ENCODE measurements at regions not wholly inside any gene's neighbourhood (a gene's known extent, or its start where the extent isn't known, plus 50 kb on each side); places are given as distances from the start of the nearest gene placed in this dataset.
"Not testable (repeated sequence)": the region's sequence is repeated elsewhere in the genome, so short reads cannot be mapped to it uniquely, and the experiment has no call there.

DNA sequence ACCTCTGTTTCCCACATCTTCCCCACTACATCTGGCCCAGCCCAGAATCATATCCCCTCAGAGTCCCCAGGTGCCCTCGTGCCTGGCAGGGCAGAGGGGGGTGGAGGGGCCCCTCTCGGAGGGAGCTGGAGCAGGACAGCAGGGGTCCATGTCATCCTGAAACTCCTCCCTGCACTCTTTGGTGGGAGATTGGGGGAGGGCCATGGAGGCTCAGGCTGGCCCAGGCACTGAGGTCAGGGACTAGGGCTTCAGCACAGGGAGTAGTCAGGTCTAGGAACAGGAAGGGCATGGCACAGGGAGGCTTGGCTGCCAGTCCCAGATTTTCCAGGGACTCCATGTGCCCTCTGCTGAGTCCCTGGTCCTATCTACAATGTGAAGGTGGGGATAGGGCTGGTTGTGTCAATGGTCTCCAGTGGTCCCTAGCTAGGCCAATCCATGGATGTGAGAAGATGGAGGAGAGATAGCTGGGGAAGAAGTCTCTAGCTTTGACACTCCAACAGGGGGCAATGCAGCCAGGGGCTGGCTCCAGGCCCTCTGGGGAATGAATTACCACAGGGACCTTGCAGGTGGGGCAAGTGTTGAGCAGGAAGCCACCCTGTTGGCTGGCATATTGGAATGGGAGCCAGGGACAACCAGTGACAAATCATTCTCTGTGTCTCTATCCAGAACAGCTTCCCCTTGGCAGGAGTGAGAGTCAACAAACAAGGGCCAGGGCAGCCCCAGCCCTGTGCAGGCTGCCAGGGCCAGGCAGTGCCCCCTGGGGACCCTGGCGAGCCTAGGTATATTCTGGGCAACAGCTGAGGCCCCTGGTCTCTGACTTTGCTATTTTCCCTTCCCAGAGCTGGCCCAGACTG is 154.4 kb downstream of the EFNB1 start:
- Histone ChIP-seq H3K4me3 (no peak overlapping the region), H4K20me1 (no peaks in the 10 kb centered on the region), H3K27me3 (peaks cover 81% of the 10 kb centered on the region), H3K9ac (no peak overlapping the region), H3K36me3 (no peaks in the 10 kb centered on the region), H3K27ac (no peak overlapping the region), H3K4me1 (peaks cover 9% of the 10 kb centered on the region), H3K4me2 (peak overlapping the region; percentile 31), H3K9me3 (no peaks in the 10 kb centered on the region)
- no peak for TF ChIP-seq Cebpa-rat (IDR thresholded peaks at IDR 0.05)

- Histone ChIP-seq H4K20me1 (no peaks in the 10 kb centered on the region), H3K27ac (no peak overlapping the region), H3K9ac (no peak overlapping the region), H3K4me1 (peaks cover 9% of the 10 kb centered on the region), H3K9me3 (no peaks in the 10 kb centered on the region), H3K36me3 (no peaks in the 10 kb centered on the region), H3K4me2 (no peak overlapping the region), H3K4me3 (no peak overlapping the region), H3K27me3 (peaks cover 80% of the 10 kb centered on the region)
- TF ChIP-seq Cebpa-rat (IDR thresholded peaks at IDR 0.05), result no peak
Observed at GRCh38 chrX:68982476-68982875, 153.7 kb downstream of the EFNB1 start.

DNA sequence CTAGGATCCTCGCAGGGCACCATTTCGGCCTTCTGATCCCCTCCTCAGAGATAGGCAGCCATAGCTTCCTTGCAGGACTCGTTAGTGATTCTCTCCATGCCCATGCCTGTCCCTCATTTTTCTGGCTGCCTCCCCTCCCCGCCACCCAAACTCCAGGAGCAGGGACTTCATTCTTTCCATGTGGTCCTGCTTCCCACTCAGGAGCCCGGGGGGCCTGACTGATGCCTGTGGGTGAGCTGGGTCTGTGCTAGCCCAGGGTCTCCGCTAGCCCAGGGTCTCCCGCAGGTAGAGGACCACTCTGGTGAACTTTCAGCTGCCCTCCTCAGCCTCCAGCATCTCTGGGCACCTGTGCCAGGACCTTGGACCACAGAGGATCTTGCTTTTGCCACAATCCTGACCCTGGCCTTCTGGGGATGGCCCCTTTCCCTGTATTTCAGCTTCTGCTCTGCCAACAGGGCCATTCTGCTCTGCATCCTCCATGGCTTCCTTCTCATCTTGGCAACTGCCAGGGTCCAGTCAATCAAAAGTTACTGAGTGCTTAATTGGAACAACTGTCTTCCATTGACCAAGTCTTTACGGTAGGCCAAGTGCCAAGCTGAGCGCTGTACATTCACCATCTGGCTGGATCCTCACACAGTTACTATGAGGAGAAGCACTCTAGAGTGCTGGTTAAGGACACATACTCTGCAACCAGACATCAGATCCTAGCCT is 152.2 kb downstream of the EFNB1 start:
- peaks cover 9% of the 10 kb centered on the region for H3K4me1 ChIP-seq
- H3K4me2 ChIP-seq, result no peak overlapping the region
- H3K4me3 ChIP-seq, result no peak overlapping the region
- no peaks in the 10 kb centered on the region for H3K36me3 ChIP-seq
- no peak overlapping the region for H3K27ac ChIP-seq
- H3K9me3 ChIP-seq, result peaks cover 2% of the 10 kb centered on the region; the same call in 1 of the 2 replicates
- TF ChIP-seq Cebpa-rat (IDR thresholded peaks at IDR 0.05), result no peak
- no peak overlapping the region for H3K9ac ChIP-seq
- peaks cover 78% of the 10 kb centered on the region for H3K27me3 ChIP-seq
- H4K20me1 ChIP-seq, result no peaks in the 10 kb centered on the region

DNA sequence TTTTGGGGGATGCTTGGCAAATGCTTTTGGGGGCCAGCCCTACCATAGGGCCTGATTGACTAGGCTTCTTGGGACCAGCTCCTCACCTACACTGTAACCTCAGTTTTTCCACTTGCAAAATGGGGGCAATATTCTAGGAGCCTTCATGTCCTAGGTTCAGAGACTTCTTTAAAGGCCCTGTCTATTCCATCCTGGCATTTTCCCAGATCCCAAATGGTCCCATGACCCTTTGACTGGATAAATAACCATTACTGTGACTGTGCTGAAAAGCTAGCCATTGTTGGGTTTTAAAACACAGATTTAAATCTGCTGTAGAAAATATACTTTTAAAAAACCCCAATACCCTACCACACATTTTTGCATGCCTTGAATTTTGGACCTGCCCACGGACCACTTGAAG is 149.8 kb downstream of the EFNB1 start:
- Histone ChIP-seq H3K27me3 (peaks cover 68% of the 10 kb centered on the region), H3K9ac (no peak overlapping the region), H3K36me3 (no peaks in the 10 kb centered on the region), H4K20me1 (no peaks in the 10 kb centered on the region), H3K4me3 (no peak overlapping the region), H3K4me2 (no peak overlapping the region), H3K4me1 (peaks cover 4% of the 10 kb centered on the region), H3K27ac (no peak overlapping the region), H3K9me3 (peaks cover 10% of the 10 kb centered on the region)
- TF ChIP-seq Cebpa-rat (IDR thresholded peaks at IDR 0.05), result no peak

- H4K20me1 ChIP-seq, result no peaks in the 10 kb centered on the region
- no peak overlapping the region for H3K27ac ChIP-seq
- H3K4me1 ChIP-seq, result peaks cover under 1% of the 10 kb centered on the region; the same call in 1 of the 2 replicates
- H3K27me3 ChIP-seq, result peaks cover 67% of the 10 kb centered on the region
- TF ChIP-seq Cebpa-rat (IDR thresholded peaks at IDR 0.05), result no peak
- H3K9me3 ChIP-seq, result peaks cover 13% of the 10 kb centered on the region
- H3K9ac ChIP-seq, result no peak overlapping the region
- H3K36me3 ChIP-seq, result no peaks in the 10 kb centered on the region
- no peak overlapping the region for H3K4me3 ChIP-seq
- H3K4me2 ChIP-seq, result no peak overlapping the region
Observed at GRCh38 chrX:68978255-68978654, 149.4 kb downstream of the EFNB1 start.

DNA sequence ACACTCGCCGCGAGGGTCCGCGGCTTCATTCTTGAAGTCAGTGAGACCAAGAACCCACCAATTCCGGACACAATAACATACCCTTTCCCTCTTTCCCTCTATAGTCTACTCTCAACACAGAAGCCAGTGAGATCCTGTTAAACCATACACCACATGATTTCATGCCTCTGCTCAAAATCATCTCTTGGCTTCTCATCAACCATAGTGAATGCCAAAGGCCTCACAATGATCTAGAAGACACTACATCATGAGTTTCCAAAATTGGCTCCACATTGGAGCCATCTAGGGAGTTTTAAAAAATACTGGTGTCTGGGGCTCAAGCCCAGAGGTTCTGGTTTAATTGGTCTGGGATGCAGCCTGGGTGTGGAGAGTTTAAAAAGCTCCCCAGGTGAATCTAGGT is 124.5 kb downstream of the EFNB1 start:
- no peak for TF ChIP-seq Cebpa-rat (IDR thresholded peaks at IDR 0.05)
- Histone ChIP-seq H3K36me3 (no peaks in the 10 kb centered on the region), H3K4me3 (no peak overlapping the region), H3K9me3 (peaks cover 22% of the 10 kb centered on the region), H3K9ac (no peak overlapping the region), H3K27me3 (peaks cover 53% of the 10 kb centered on the region), H4K20me1 (no peaks in the 10 kb centered on the region), H3K4me1 (no peaks in the 10 kb centered on the region), H3K27ac (no peak overlapping the region), H3K4me2 (no peak overlapping the region)

DNA sequence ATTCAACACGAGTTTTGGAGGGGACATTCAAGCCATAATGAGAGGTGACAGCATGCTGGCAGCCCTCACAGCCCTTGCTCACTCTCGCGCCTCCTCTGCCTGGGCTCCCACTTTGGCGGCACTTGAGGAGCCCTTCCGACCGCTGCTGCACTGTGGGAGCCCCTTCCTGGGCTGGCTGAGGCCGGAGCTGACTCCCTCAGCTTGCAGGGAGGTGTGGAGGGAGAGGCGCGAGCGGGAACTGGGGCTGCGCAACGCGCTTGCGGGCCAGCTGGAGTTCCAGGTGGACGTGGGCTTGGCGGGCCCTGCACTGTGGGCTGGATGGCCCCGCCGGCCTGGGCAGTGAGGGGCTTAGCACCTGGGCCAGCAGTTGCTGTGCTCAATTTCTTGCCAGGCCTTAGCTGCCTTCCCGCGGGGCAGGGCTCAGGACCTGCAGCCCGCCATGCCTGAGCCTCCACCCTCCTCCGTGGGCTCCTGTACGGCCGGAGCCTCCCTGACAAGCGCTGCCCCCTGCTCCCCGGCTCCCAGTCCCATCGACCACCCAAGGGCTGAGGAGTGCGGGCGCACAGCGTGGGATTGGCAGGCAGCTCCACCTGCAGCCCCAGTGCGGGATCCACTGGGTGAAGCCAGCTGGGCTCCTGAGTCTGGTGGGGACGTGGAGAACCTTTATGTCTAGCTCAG is 123.3 kb downstream of the EFNB1 start:
- H3K36me3 ChIP-seq, H3K4me2 ChIP-seq, H3K27ac ChIP-seq, H3K4me3 ChIP-seq, H4K20me1 ChIP-seq, H3K4me1 ChIP-seq, H3K9ac ChIP-seq: not testable (repeated sequence)
- Histone ChIP-seq H3K9me3 (peaks cover 22% of the 10 kb centered on the region), H3K27me3 (peaks cover 63% of the 10 kb centered on the region)

GRCh38 chrX:68950937-68951336 is 122.1 kb downstream of the EFNB1 start:
- no peak overlapping the region for H3K27ac ChIP-seq
- H3K4me2 ChIP-seq, result no peak overlapping the region
- no peak overlapping the region for H3K4me3 ChIP-seq
- peaks cover 74% of the 10 kb centered on the region for H3K27me3 ChIP-seq
- no peak overlapping the region for H3K9ac ChIP-seq
- 0 out of 2 replicates have a peak, but pooled peaks have one; percentile 12 for TF ChIP-seq Cebpa-rat (IDR thresholded peaks at IDR 0.05)
- H3K36me3 ChIP-seq, result no peaks in the 10 kb centered on the region
- peaks cover 22% of the 10 kb centered on the region for H3K9me3 ChIP-seq
- peaks cover 9% of the 10 kb centered on the region for H3K4me1 ChIP-seq
- H4K20me1 ChIP-seq, result no peaks in the 10 kb centered on the region

DNA sequence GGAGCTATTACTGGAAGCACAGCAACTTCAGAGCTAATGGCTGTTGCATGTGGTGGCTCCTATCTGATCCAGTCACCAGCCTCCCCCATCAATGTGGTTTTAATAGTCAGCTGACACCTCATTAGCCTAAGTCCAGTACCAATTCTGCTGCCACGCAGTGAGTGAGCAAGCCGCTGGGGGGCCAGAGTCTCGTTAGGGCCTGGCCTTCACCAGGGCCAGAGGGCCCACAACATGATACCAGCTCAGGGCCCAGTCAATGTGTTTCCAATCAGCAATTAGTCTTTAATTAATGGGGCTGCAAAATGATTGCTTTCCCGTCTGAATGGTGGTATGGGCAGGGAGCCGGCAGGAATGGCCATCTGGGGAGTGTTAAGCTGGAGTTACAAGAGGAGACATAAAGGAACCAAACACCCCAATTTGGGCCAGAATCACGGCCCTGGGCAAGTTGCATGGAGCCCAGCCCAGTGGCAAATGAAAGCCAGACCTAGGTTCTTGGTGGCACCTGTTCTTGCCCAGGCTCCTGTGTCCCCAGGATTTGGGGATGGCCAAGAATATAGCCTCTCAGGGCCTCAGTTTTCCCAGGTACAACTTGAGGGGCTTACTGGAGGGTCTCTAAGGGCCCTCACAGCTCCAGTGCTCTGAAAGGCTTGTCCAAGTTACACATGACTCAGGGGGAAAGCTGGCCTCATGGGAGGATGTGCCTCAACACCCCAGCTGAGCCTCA is 119.2 kb downstream of the EFNB1 start:
- no peak overlapping the region for H3K4me3 ChIP-seq
- peaks cover 12% of the 10 kb centered on the region; the same call in 1 of the 2 replicates for H4K20me1 ChIP-seq
- peaks cover 90% of the 10 kb centered on the region for H3K27me3 ChIP-seq
- H3K4me1 ChIP-seq, result peaks cover 9% of the 10 kb centered on the region
- no peaks in the 10 kb centered on the region for H3K36me3 ChIP-seq
- no peak for TF ChIP-seq Cebpa-rat (IDR thresholded peaks at IDR 0.05)
- peaks cover 5% of the 10 kb centered on the region; the same call in 1 of the 2 replicates for H3K9me3 ChIP-seq
- no peak overlapping the region for H3K9ac ChIP-seq
- 0 out of 2 replicates have a peak overlapping the region, but pooled peaks have one; percentile 22 for H3K4me2 ChIP-seq
- no peak overlapping the region for H3K27ac ChIP-seq
